NT2/D1 (cell line): ENCODE measurements at regions not wholly inside any gene's neighbourhood (a gene's known extent, or its start where the extent isn't known, plus 50 kb on each side); places are given as distances from the start of the nearest gene placed in this dataset.

Experiments used
- SUZ12 ChIP-seq: IDR thresholded peaks from 2 replicates; pipeline ENCODE4 v1.6.1; 2011; ENCODE audit not compliant: insufficient read length, insufficient read depth; ENCODE audit errors: extremely low read depth
- YY1 ChIP-seq: IDR thresholded peaks from 2 replicates; pipeline ENCODE4 v1.6.1; 2011; ENCODE audit not compliant: insufficient read length, insufficient read depth
- ZNF274 ChIP-seq: IDR thresholded peaks from 2 replicates; pipeline ENCODE4 v1.6.1; 2011; ENCODE audit warnings: mild to moderate bottlenecking, low read depth, low read length

DNA sequence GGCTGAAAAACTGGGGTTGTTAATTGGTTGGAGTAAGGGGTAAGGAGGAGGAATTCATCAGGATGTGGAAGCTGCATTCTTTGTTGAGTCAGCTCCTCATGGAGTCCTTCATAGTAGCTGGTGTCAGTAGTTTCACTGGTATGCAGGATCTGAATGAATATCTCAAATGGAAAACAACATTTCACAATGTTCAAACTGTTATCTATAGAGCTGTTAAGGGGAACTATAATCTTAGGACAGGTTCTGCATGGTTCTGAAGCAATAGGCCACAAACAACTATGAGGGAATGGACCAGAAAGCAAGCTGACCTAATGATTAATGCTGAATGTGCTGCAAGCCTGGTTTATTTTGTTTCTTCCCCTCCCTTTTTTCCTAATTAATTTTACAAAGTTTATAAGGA is 225.8 kb downstream of the IPMK start:
- TF ChIP-seq SUZ12 = no peak
- no peak for TF ChIP-seq ZNF274
- TF ChIP-seq YY1 = no peak
